ENCODE measurements at regions not wholly inside any gene's neighbourhood (a gene's known extent, or its start where the extent isn't known, plus 50 kb on each side); places are given as distances from the start of the nearest gene placed in this dataset.

DNA sequence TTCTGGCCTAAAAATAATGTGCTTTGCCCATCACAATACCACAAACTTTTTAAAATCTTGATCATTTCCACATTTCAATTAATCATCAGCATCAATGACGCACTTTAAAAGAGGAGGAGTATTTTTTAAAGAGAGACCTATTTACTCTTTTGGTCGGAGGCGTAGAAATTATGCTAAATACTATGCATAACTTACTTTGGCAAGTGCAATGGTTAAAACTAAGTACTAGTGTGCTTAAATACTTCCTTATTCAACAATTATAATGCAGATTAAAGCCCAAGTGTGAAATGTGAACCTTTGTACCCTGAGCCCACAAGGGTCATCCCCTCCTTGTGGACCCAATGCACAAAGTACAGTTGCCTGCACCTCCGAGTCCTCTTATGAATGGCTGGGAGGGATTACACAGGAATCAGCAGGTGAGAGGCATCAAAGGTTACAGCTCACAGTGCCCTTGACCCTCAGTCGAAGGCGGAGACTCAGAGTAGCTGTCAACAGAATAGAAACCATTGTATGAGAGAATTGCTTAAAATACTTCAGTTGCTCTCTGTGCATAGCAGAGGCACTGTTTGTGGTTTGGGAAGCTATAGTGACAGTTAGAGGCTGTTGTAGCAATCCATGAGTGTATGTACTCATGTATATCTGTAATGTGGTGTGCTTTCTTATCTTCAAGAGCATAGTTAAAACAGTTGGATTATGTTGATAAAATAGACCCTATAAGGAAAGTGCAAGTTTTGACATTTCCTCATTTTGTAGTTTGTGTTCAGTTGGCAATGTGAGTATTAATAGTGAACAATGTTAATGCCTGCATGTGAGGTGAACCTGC is 151.7 kb upstream of the ITGA4 start (continued):
- TF ChIP-seq, protein P1, sequence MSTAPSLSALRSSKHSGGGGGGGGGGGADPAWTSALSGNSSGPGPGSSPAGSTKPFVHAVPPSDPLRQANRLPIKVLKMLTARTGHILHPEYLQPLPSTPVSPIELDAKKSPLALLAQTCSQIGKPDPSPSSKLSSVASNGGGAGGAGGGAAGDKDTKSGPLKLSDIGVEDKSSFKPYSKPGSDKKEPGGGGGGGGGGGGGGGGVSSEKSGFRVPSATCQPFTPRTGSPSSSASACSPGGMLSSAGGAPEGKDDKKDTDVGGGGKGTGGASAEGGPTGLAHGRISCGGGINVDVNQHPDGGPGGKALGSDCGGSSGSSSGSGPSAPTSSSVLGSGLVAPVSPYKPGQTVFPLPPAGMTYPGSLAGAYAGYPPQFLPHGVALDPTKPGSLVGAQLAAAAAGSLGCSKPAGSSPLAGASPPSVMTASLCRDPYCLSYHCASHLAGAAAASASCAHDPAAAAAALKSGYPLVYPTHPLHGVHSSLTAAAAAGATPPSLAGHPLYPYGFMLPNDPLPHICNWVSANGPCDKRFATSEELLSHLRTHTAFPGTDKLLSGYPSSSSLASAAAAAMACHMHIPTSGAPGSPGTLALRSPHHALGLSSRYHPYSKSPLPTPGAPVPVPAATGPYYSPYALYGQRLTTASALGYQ (CRISPR knock-in tag; IDR thresholded peaks at IDR 0.05), result peak; percentile 92
- TF ChIP-seq ZNF207 (IDR thresholded peaks at IDR 0.05; ENCODE audit: borderline replicate concordance) (no peak), ADNP (CRISPR knock-in tag; IDR thresholded peaks at IDR 0.05) (no peak), ZSCAN31 (CRISPR knock-in tag; IDR thresholded peaks at IDR 0.05; ENCODE audit: low read depth) (no peak), ZNF780A (CRISPR knock-in tag; IDR thresholded peaks at IDR 0.05) (no peak), ZBTB7B (CRISPR knock-in tag; IDR thresholded peaks at IDR 0.05) (peak; percentile 87), ARNT (IDR thresholded peaks at IDR 0.05) (no peak), NFKB2 (CRISPR knock-in tag; IDR thresholded peaks at IDR 0.05; ENCODE audit: borderline replicate concordance) (no peak), NR2F6 (IDR thresholded peaks at IDR 0.05) (peak; percentile 99), NR2F6 (CRISPR knock-in tag; IDR thresholded peaks at IDR 0.05) (peak; percentile 99), ZNF75D (CRISPR knock-in tag; IDR thresholded peaks at IDR 0.05; ENCODE audit: borderline replicate concordance) (no peak), NFYB (CRISPR knock-in tag; IDR thresholded peaks at IDR 0.05) (peak; percentile 30; the same call in 1 of the 2 replicates), ZNF83 (CRISPR knock-in tag; IDR thresholded peaks at IDR 0.05; ENCODE audit: borderline replicate concordance) (no peak), ZMYM3 (CRISPR knock-in tag; IDR thresholded peaks at IDR 0.05) (peak; percentile 79), NFKBIZ (CRISPR knock-in tag; IDR thresholded peaks at IDR 0.05) (peak; percentile 72; the same call in 1 of the 2 replicates), SNAPC2 (CRISPR knock-in tag; IDR thresholded peaks at IDR 0.05) (peak; percentile 92; the same call in 1 of the 2 replicates), BORCS8-MEF2B (CRISPR knock-in tag; IDR thresholded peaks at IDR 0.05) (peak; percentile 70; the same call in 1 of the 2 replicates), FOSL1 (CRISPR knock-in tag; IDR thresholded peaks at IDR 0.05; ENCODE audit: borderline replicate concordance) (no peak), KDM4B (CRISPR knock-in tag; IDR thresholded peaks at IDR 0.05) (peak; percentile 80), KDM1A (CRISPR knock-in tag; IDR thresholded peaks at IDR 0.05) (peak; percentile 96)
- TF ChIP-seq, protein P2, sequence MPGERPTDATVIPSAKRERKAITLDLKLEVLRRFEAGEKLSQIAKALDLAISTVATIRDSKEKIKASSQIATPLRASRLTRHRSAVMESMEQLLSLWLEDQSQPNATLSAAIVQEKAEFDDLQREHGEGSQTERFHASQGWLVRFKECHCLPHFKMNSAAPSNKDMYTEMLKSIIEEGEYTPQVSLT (CRISPR knock-in tag; IDR thresholded peaks at IDR 0.05; ENCODE audit: borderline replicate concordance, low read depth), result no peak
- TF ChIP-seq, protein P3, sequence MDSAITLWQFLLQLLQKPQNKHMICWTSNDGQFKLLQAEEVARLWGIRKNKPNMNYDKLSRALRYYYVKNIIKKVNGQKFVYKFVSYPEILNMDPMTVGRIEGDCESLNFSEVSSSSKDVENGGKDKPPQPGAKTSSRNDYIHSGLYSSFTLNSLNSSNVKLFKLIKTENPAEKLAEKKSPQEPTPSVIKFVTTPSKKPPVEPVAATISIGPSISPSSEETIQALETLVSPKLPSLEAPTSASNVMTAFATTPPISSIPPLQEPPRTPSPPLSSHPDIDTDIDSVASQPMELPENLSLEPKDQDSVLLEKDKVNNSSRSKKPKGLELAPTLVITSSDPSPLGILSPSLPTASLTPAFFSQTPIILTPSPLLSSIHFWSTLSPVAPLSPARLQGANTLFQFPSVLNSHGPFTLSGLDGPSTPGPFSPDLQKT (CRISPR knock-in tag; IDR thresholded peaks at IDR 0.05; ENCODE audit: borderline replicate concordance), result no peak
- TF ChIP-seq, protein P4, sequence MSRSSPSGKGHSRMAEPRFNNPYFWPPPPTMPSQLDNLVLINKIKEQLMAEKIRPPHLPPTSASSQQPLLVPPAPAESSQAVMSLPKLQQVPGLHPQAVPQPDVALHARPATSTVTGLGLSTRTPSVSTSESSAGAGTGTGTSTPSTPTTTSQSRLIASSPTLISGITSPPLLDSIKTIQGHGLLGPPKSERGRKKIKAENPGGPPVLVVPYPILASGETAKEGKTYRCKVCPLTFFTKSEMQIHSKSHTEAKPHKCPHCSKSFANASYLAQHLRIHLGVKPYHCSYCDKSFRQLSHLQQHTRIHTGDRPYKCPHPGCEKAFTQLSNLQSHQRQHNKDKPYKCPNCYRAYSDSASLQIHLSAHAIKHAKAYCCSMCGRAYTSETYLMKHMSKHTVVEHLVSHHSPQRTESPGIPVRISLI (CRISPR knock-in tag; IDR thresholded peaks at IDR 0.05; ENCODE audit: borderline replicate concordance), result no peak
- TF ChIP-seq, protein P5, sequence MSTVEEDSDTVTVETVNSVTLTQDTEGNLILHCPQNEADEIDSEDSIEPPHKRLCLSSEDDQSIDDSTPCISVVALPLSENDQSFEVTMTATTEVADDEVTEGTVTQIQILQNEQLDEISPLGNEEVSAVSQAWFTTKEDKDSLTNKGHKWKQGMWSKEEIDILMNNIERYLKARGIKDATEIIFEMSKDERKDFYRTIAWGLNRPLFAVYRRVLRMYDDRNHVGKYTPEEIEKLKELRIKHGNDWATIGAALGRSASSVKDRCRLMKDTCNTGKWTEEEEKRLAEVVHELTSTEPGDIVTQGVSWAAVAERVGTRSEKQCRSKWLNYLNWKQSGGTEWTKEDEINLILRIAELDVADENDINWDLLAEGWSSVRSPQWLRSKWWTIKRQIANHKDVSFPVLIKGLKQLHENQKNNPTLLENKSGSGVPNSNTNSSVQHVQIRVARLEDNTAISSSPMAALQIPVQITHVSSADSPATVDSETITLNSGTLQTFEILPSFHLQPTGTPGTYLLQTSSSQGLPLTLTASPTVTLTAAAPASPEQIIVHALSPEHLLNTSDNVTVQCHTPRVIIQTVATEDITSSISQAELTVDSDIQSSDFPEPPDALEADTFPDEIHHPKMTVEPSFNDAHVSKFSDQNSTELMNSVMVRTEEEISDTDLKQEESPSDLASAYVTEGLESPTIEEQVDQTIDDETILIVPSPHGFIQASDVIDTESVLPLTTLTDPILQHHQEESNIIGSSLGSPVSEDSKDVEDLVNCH (CRISPR knock-in tag; IDR thresholded peaks at IDR 0.05), result no peak
- TF ChIP-seq, protein P6, sequence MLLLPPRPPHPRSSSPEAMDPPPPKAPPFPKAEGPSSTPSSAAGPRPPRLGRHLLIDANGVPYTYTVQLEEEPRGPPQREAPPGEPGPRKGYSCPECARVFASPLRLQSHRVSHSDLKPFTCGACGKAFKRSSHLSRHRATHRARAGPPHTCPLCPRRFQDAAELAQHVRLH (CRISPR knock-in tag; IDR thresholded peaks at IDR 0.05; ENCODE audit: borderline replicate concordance, low read depth), result peak; percentile 78; the same call in 1 of the 2 replicates

Data from HepG2 (cell line).